ENCODE measurements at regions not wholly inside any gene's neighbourhood (a gene's known extent, or its start where the extent isn't known, plus 50 kb on each side); places are given as distances from the start of the nearest gene placed in this dataset.

- no peak for TF ChIP-seq CTCF (IDR thresholded peaks at IDR 0.05)
- ATAC-seq, result no peak
- no peaks in the 10 kb centered on the region for H3K36me3 ChIP-seq (ENCODE audit: low read depth)
Observed at GRCh38 chr3:170739410-170739809, 130.6 kb downstream of the RPL22L1 start.

GRCh38 chr3:170738766-170739165 is 131.2 kb downstream of the RPL22L1 start:
- TF ChIP-seq CTCF (IDR thresholded peaks at IDR 0.05), result no peak
- Histone ChIP-seq H3K9me3 (no peaks in the 10 kb centered on the region), H3K4me1 (ENCODE audit: low read depth) (no peaks in the 10 kb centered on the region), H3K4me3 (no peak overlapping the region), H3K36me3 (ENCODE audit: low read depth) (no peaks in the 10 kb centered on the region)
- DNase-seq (no peak), ATAC-seq (no peak)
- intact Hi-C loops (cut with DNase I, micrococcal nuclease), result no loop called here

More at GRCh38 chr3:170739410-170739809, 130.6 kb downstream of the RPL22L1 start:
- H3K4me3 ChIP-seq, result no peak overlapping the region
- intact Hi-C loops (cut with DNase I, micrococcal nuclease), result no loop called here
- no peaks in the 10 kb centered on the region for H3K9me3 ChIP-seq
- H3K4me1 ChIP-seq (ENCODE audit: low read depth), result no peaks in the 10 kb centered on the region
- DNase-seq, result no peak

GRCh38 chr3:170737498-170738162 is 132.4 kb downstream of the RPL22L1 start:
- TF ChIP-seq CTCF (IDR thresholded peaks at IDR 0.05), result no peak
- no peak overlapping the region for H3K4me3 ChIP-seq
- no peak for ATAC-seq
- no peaks in the 10 kb centered on the region for H3K4me1 ChIP-seq (ENCODE audit: low read depth)
- no peaks in the 10 kb centered on the region for H3K9me3 ChIP-seq
- H3K36me3 ChIP-seq (ENCODE audit: low read depth), result no peaks in the 10 kb centered on the region
- DNase-seq, result no peak
- intact Hi-C loops (cut with DNase I, micrococcal nuclease), result no loop called here

- TF ChIP-seq CTCF (IDR thresholded peaks at IDR 0.05), result no peak
Observed at GRCh38 chr3:170735821-170736220, 134.2 kb downstream of the RPL22L1 start.

GRCh38 chr3:170734735-170735065 is 135.3 kb downstream of the RPL22L1 start:
- Histone ChIP-seq H3K36me3 (ENCODE audit: low read depth) (no peaks in the 10 kb centered on the region), H3K9me3 (no peaks in the 10 kb centered on the region), H3K4me1 (ENCODE audit: low read depth) (no peaks in the 10 kb centered on the region), H3K4me3 (no peak overlapping the region)
- ATAC-seq (no peak), DNase-seq (no peak)
- no peak for TF ChIP-seq CTCF (IDR thresholded peaks at IDR 0.05)
- intact Hi-C loops (cut with DNase I, micrococcal nuclease), result no loop called here

More at GRCh38 chr3:170735821-170736220, 134.2 kb downstream of the RPL22L1 start:
- intact Hi-C loops (cut with DNase I, micrococcal nuclease), result no loop called here
- H3K4me1 ChIP-seq (ENCODE audit: low read depth), result no peaks in the 10 kb centered on the region
- ATAC-seq (no peak), DNase-seq (no peak)
- H3K36me3 ChIP-seq (ENCODE audit: low read depth), result no peaks in the 10 kb centered on the region
- H3K9me3 ChIP-seq, result no peaks in the 10 kb centered on the region
- H3K4me3 ChIP-seq, result no peak overlapping the region
